Activated naive CD4-positive, alpha-beta T cell treated with anti-CD3 and anti-CD28 coated beads, Interleukin-2, amount 50 U/mL, for 72 hours (primary cell): ENCODE measurements at regions not wholly inside any gene's neighbourhood (a gene's known extent, or its start where the extent isn't known, plus 50 kb on each side); places are given as distances from the start of the nearest gene placed in this dataset.

ENCODE experiments used
- ATAC-seq, 2 donors: fragments of 150-1000 bp; cut with Tn5 transposase; 2 replicates each; pipeline ENCODE4 v1.10.0; 2021; ENCODE audit warnings: mild to moderate bottlenecking in 2 of 2, moderate library complexity in 2 of 2
- DNase-seq, 2 donors: peaks; one replicate each; pipeline ENCODE4 v3.0.0; 2021 to 2022; ENCODE audit warnings: low spot score in 2 of 2
- H3K27ac Mint-ChIP-seq, 2 donors: one replicate each; pipeline ENCODE4 v1.8.0; 2022; ENCODE audit warnings: mild to moderate bottlenecking in 2 of 2, mixed read lengths in 2 of 2
- H3K36me3 Mint-ChIP-seq, 2 donors: one replicate each; pipeline ENCODE4 v1.8.0; 2022; ENCODE audit warnings: mixed read lengths in 2 of 2
- H3K9me3 Mint-ChIP-seq, 2 donors: one replicate each; pipeline ENCODE4 v1.8.0; 2022; ENCODE audit warnings: mixed read lengths in 2 of 2

- H3K36me3 Mint-ChIP-seq = no peaks in the 10 kb centered on the region
These were observed 496.5 kb downstream of the MAFB start for GRCh38 chr20:40192529-40192928.

GRCh38 chr20:40192081-40192480 lies 497.0 kb downstream of the MAFB start:
- no peaks in the 10 kb centered on the region for H3K9me3 Mint-ChIP-seq
- no peak for DNase-seq
- H3K27ac Mint-ChIP-seq = no peak overlapping the region
- no peaks in the 10 kb centered on the region for H3K36me3 Mint-ChIP-seq
- no peak for ATAC-seq

More at GRCh38 chr20:40192529-40192928, 496.5 kb downstream of the MAFB start:
- ATAC-seq = no peak
- Mint-ChIP-seq H3K9me3 (no peaks in the 10 kb centered on the region), H3K27ac (no peak overlapping the region)
- DNase-seq = no peak

GRCh38 chr20:40191573-40191972 lies 497.5 kb downstream of the MAFB start:
- no peak for ATAC-seq
- Mint-ChIP-seq H3K36me3 (no peaks in the 10 kb centered on the region), H3K27ac (no peak overlapping the region), H3K9me3 (no peaks in the 10 kb centered on the region)
- DNase-seq = no peak

- Mint-ChIP-seq H3K27ac (no peak overlapping the region), H3K36me3 (no peaks in the 10 kb centered on the region), H3K9me3 (no peaks in the 10 kb centered on the region)
- ATAC-seq = no peak
- DNase-seq = no peak
These were observed 499.4 kb downstream of the MAFB start for GRCh38 chr20:40189621-40190020.

GRCh38 chr20:40188319-40188718 lies 500.7 kb downstream of the MAFB start:
- Mint-ChIP-seq H3K27ac (no peak overlapping the region), H3K36me3 (no peaks in the 10 kb centered on the region), H3K9me3 (no peaks in the 10 kb centered on the region)
- DNase-seq (no peak), ATAC-seq (no peak)

GRCh38 chr20:40186826-40187225 lies 502.2 kb downstream of the MAFB start:
- Mint-ChIP-seq H3K36me3 (no peaks in the 10 kb centered on the region), H3K27ac (no peak overlapping the region), H3K9me3 (no peaks in the 10 kb centered on the region)
- DNase-seq (no peak), ATAC-seq (no peak)

GRCh38 chr20:40181676-40182075 lies 507.4 kb downstream of the MAFB start:
- H3K36me3 Mint-ChIP-seq = no peaks in the 10 kb centered on the region
- ATAC-seq (no peak), DNase-seq (no peak)
- H3K27ac Mint-ChIP-seq = no peak overlapping the region
- H3K9me3 Mint-ChIP-seq = peaks cover 0 to 3% of the 10 kb centered on the region in 2 donors

GRCh38 chr20:40176098-40176841 lies 512.8 kb downstream of the MAFB start:
- Mint-ChIP-seq H3K9me3 (peaks cover 0 to 3% of the 10 kb centered on the region in 2 donors), H3K27ac (no peak overlapping the region), H3K36me3 (no peaks in the 10 kb centered on the region)
- ATAC-seq = no peak
- DNase-seq = no peak

- Mint-ChIP-seq H3K27ac (no peak overlapping the region), H3K9me3 (no peaks in the 10 kb centered on the region), H3K36me3 (no peaks in the 10 kb centered on the region)
- ATAC-seq (no peak), DNase-seq (no peak)
These were observed 513.7 kb downstream of the MAFB start for GRCh38 chr20:40175296-40175695.

GRCh38 chr20:40173872-40174271 lies 515.2 kb downstream of the MAFB start:
- H3K9me3 Mint-ChIP-seq = no peaks in the 10 kb centered on the region
- ATAC-seq (no peak), DNase-seq (no peak)
- H3K36me3 Mint-ChIP-seq = no peaks in the 10 kb centered on the region
- no peak overlapping the region for H3K27ac Mint-ChIP-seq

GRCh38 chr20:40168981-40169620 lies 519.9 kb downstream of the MAFB start:
- H3K36me3 Mint-ChIP-seq = no peaks in the 10 kb centered on the region
- DNase-seq (no peak), ATAC-seq (no peak)
- H3K9me3 Mint-ChIP-seq = no peaks in the 10 kb centered on the region
- H3K27ac Mint-ChIP-seq = no peak overlapping the region

GRCh38 chr20:40161391-40161790 lies 527.6 kb downstream of the MAFB start:
- H3K36me3 Mint-ChIP-seq = no peaks in the 10 kb centered on the region
- no peak for DNase-seq
- no peak overlapping the region for H3K27ac Mint-ChIP-seq
- no peak for ATAC-seq
- no peaks in the 10 kb centered on the region for H3K9me3 Mint-ChIP-seq

GRCh38 chr20:40160097-40160550 lies 528.9 kb downstream of the MAFB start:
- no peaks in the 10 kb centered on the region for H3K36me3 Mint-ChIP-seq
- DNase-seq (peak in 1 of 2 donors; percentile 38), ATAC-seq (peak in 1 of 2 donors; percentile 61)
- H3K9me3 Mint-ChIP-seq = no peaks in the 10 kb centered on the region
- H3K27ac Mint-ChIP-seq = no peak overlapping the region

GRCh38 chr20:40159276-40159675 lies 529.8 kb downstream of the MAFB start:
- ATAC-seq (no peak), DNase-seq (no peak)
- Mint-ChIP-seq H3K36me3 (no peaks in the 10 kb centered on the region), H3K27ac (no peak overlapping the region), H3K9me3 (no peaks in the 10 kb centered on the region)

GRCh38 chr20:40156600-40157317 lies 532.3 kb downstream of the MAFB start:
- H3K36me3 Mint-ChIP-seq = no peaks in the 10 kb centered on the region

GRCh38 chr20:40154514-40154913 lies 534.5 kb downstream of the MAFB start:
- Mint-ChIP-seq H3K36me3 (no peaks in the 10 kb centered on the region), H3K27ac (no peak overlapping the region), H3K9me3 (peaks cover 0 to 5% of the 10 kb centered on the region in 2 donors)
- ATAC-seq = no peak
- DNase-seq = no peak

More at GRCh38 chr20:40156600-40157317, 532.3 kb downstream of the MAFB start:
- no peak for DNase-seq
- Mint-ChIP-seq H3K9me3 (peaks cover 0 to 5% of the 10 kb centered on the region in 2 donors), H3K27ac (no peak overlapping the region)
- no peak for ATAC-seq

- H3K9me3 Mint-ChIP-seq = peaks cover 0 to 5% of the 10 kb centered on the region in 2 donors
- DNase-seq (no peak), ATAC-seq (no peak)
- H3K36me3 Mint-ChIP-seq = no peaks in the 10 kb centered on the region
- no peak overlapping the region for H3K27ac Mint-ChIP-seq
These were observed 540.1 kb downstream of the MAFB start for GRCh38 chr20:40148886-40149285.
